GM19372 (cell line): ENCODE measurements at regions not wholly inside any gene's neighbourhood (a gene's known extent, or its start where the extent isn't known, plus 50 kb on each side); places are given as distances from the start of the nearest gene placed in this dataset.
"Not testable (repeated sequence)": the region's sequence is repeated elsewhere in the genome, so short reads cannot be mapped to it uniquely, and the experiment has no call there.

ENCODE experiments used
- ATAC-seq: cut with Tn5 transposase; IDR thresholded peaks from one replicate; pipeline ENCODE4 v1.9.1; 2021; ENCODE audit warnings: mild to moderate bottlenecking, low read depth, moderate library complexity; ENCODE audit not compliant: unreplicated experiment

- ATAC-seq = not testable (repeated sequence)
Measured at GRCh38 chr9:16299368-16299767, 571.1 kb downstream of the BNC2 start.

GRCh38 chr9:16303506-16303905 is 567.0 kb downstream of the BNC2 start:
- ATAC-seq = no peak

GRCh38 chr9:16304301-16304700 is 566.2 kb downstream of the BNC2 start:
- ATAC-seq = no peak

GRCh38 chr9:16306586-16306985 is 563.9 kb downstream of the BNC2 start:
- ATAC-seq = no peak

GRCh38 chr9:16307626-16308195 is 562.8 kb downstream of the BNC2 start:
- ATAC-seq = no peak

- ATAC-seq = no peak
Measured at GRCh38 chr9:16308645-16309044, 561.8 kb downstream of the BNC2 start.

GRCh38 chr9:16309082-16309468 is 561.4 kb downstream of the BNC2 start:
- no peak for ATAC-seq

GRCh38 chr9:16309469-16310271 is 560.8 kb downstream of the BNC2 start:
- no peak for ATAC-seq

GRCh38 chr9:16310278-16311110 is 560.0 kb downstream of the BNC2 start:
- ATAC-seq = no peak

GRCh38 chr9:16312116-16312515 is 558.4 kb downstream of the BNC2 start:
- no peak for ATAC-seq

- no peak for ATAC-seq
Measured at GRCh38 chr9:16312962-16313546, 557.4 kb downstream of the BNC2 start.

GRCh38 chr9:16314476-16314875 is 556.0 kb downstream of the BNC2 start:
- ATAC-seq = no peak

GRCh38 chr9:16315720-16316119 is 554.8 kb downstream of the BNC2 start:
- no peak for ATAC-seq

GRCh38 chr9:16316456-16316855 is 554.0 kb downstream of the BNC2 start:
- no peak for ATAC-seq

GRCh38 chr9:16316911-16317817 is 553.3 kb downstream of the BNC2 start:
- no peak for ATAC-seq

GRCh38 chr9:16318516-16319060 is 551.9 kb downstream of the BNC2 start:
- no peak for ATAC-seq

- no peak for ATAC-seq
Measured at GRCh38 chr9:16319646-16320045, 550.8 kb downstream of the BNC2 start.

- ATAC-seq = no peak
Measured at GRCh38 chr9:16320338-16320902, 550.0 kb downstream of the BNC2 start.

- ATAC-seq = no peak
Measured at GRCh38 chr9:16321461-16322119, 548.9 kb downstream of the BNC2 start.
